Mesenchymal stem cell (in vitro differentiated cells and primary cell): ENCODE measurements at regions not wholly inside any gene's neighbourhood (a gene's known extent, or its start where the extent isn't known, plus 50 kb on each side); places are given as distances from the start of the nearest gene placed in this dataset.

Source experiments
- DNase-seq: peaks from one replicate; pipeline ENCODE4 v3.0.0-alpha.2; 2013
- H2AFZ ChIP-seq: one replicate; pipeline ENCODE4 v1.6.1; 2013; ENCODE audit warnings: low read depth, mild to moderate bottlenecking, control low read depth, inconsistent platforms, low read length, moderate library complexity
- H2AK5ac ChIP-seq: 2 replicates; pipeline ENCODE4 v1.6.1; 2013; ENCODE audit warnings: low read length, moderate library complexity, mild to moderate bottlenecking, inconsistent platforms; ENCODE audit not compliant: severe bottlenecking
- H2BK120ac ChIP-seq: one replicate; pipeline ENCODE4 v1.6.1; 2013; ENCODE audit warnings: low read depth, mild to moderate bottlenecking, inconsistent platforms, low read length, moderate library complexity
- H2BK12ac ChIP-seq, 2 experiments: one replicate each; pipeline ENCODE4 v1.6.1; 2013; ENCODE audit warnings: inconsistent platforms in 2 of 2, low read length in 2 of 2, mild to moderate bottlenecking in 2 of 2, moderate library complexity in 2 of 2, control low read depth in 1 of 2
- H2BK15ac ChIP-seq: one replicate; pipeline ENCODE4 v1.6.1; 2013; ENCODE audit warnings: mild to moderate bottlenecking, low read depth, inconsistent platforms; ENCODE audit not compliant: poor library complexity, severe bottlenecking
- H2BK5ac ChIP-seq: 2 replicates; pipeline ENCODE4 v1.6.1; 2013; ENCODE audit warnings: low read depth, mild to moderate bottlenecking, low read length, control low read depth, inconsistent platforms; ENCODE audit not compliant: poor library complexity, severe bottlenecking
- H3K14ac ChIP-seq, 2 experiments: one replicate each; pipeline ENCODE4 v1.6.1; 2013; ENCODE audit warnings: inconsistent platforms in 2 of 2, low read length in 2 of 2, control low read depth in 1 of 2, mild to moderate bottlenecking in 1 of 2, moderate library complexity in 1 of 2
- H3K18ac ChIP-seq, 2 experiments: one replicate each; pipeline ENCODE4 v1.6.1; 2013; ENCODE audit warnings: inconsistent platforms in 2 of 2, low read length in 2 of 2, control low read depth in 1 of 2, low read depth in 1 of 2, mild to moderate bottlenecking in 1 of 2
- H3K23ac ChIP-seq, 2 experiments: one replicate each; pipeline ENCODE4 v1.6.1; 2013; ENCODE audit warnings: inconsistent platforms in 2 of 2, low read length in 2 of 2, mild to moderate bottlenecking in 2 of 2, moderate library complexity in 2 of 2, control low read depth in 1 of 2
- H3K27ac ChIP-seq: 2 replicates; pipeline ENCODE4 v1.5.1; 2013; ENCODE audit warnings: mild to moderate bottlenecking, moderate library complexity, low read length, control low read depth, inconsistent platforms; ENCODE audit not compliant: poor library complexity, severe bottlenecking
- H3K27me3 ChIP-seq, 2 experiments: 2 replicates each; pipeline versions ENCODE4 v1.6.1 to v1.7.0; 2013; ENCODE audit warnings: low read length in 2 of 2, mild to moderate bottlenecking in 2 of 2, moderate library complexity in 2 of 2, control low read depth in 1 of 2, inconsistent platforms in 1 of 2; ENCODE audit not compliant: control insufficient read depth in 1 of 2, insufficient read depth in 1 of 2
- H3K36me3 ChIP-seq, 2 experiments: 2 replicates each; pipeline versions ENCODE4 v1.6.1 to v1.7.0; 2013; ENCODE audit warnings: low read length in 2 of 2, control low read depth in 1 of 2, inconsistent platforms in 1 of 2, low read depth in 1 of 2, mild to moderate bottlenecking in 1 of 2; ENCODE audit not compliant: insufficient read depth in 2 of 2, control insufficient read depth in 1 of 2
- H3K4ac ChIP-seq, 2 experiments: one replicate each; pipeline ENCODE4 v1.6.1; 2013; ENCODE audit warnings: inconsistent platforms in 2 of 2, low read length in 2 of 2, mild to moderate bottlenecking in 2 of 2, moderate library complexity in 2 of 2, control low read depth in 1 of 2, low read depth in 1 of 2
- H3K4me1 ChIP-seq: 2 replicates; pipeline ENCODE4 v1.6.1; 2013; ENCODE audit warnings: low read depth, low read length, control low read depth; ENCODE audit not compliant: control insufficient read depth, insufficient read depth
- H3K4me2 ChIP-seq: 2 replicates; pipeline ENCODE4 v1.6.1; 2013; ENCODE audit warnings: low read length, mild to moderate bottlenecking, inconsistent platforms; ENCODE audit not compliant: poor library complexity, severe bottlenecking
- H3K4me3 ChIP-seq, 2 experiments: 2 replicates each; pipeline versions ENCODE4 v1.5.1 to v1.7.0; 2013; ENCODE audit warnings: low read length in 2 of 2, mild to moderate bottlenecking in 2 of 2, control low read depth in 1 of 2, low read depth in 1 of 2; ENCODE audit not compliant: insufficient read depth in 1 of 2
- H3K79me1 ChIP-seq: replicated peaks from 2 replicates; pipeline ENCODE4 v1.6.1; 2013; ENCODE audit warnings: mild to moderate bottlenecking, control low read depth, low read length, inconsistent platforms; ENCODE audit not compliant: poor library complexity, severe bottlenecking
- H3K9ac ChIP-seq: 2 replicates; pipeline ENCODE4 v1.7.0; 2013; ENCODE audit warnings: mild to moderate bottlenecking, low read length, moderate library complexity
- H3K9me3 ChIP-seq: 2 replicates; pipeline ENCODE4 v1.7.0; 2013; ENCODE audit warnings: mild to moderate bottlenecking, low read length; ENCODE audit not compliant: control insufficient read depth
- H4K8ac ChIP-seq: one replicate; pipeline ENCODE4 v1.6.1; 2013; ENCODE audit warnings: inconsistent platforms, mild to moderate bottlenecking, low read length, moderate library complexity
- H4K91ac ChIP-seq: one replicate; pipeline ENCODE4 v1.6.1; 2013; ENCODE audit warnings: mild to moderate bottlenecking, low read length, inconsistent platforms
- WGBS: methylation state at CpG from one replicate; pipeline ENCODE4 v1.1.7; 2013; ENCODE audit warnings: mixed read lengths; 5-methylcytosine and 5-hydroxymethylcytosine counted together

GRCh38 chr1:172821609-172822274 lies 162.8 kb downstream of the FASLG start:
- Histone ChIP-seq H2BK120ac (peak overlapping the region; percentile 22), H2BK15ac (no peak overlapping the region), H3K36me3 (no peaks in the 10 kb centered on the region), H3K27ac (no peak overlapping the region), H3K27me3 (peaks cover 0 to 4% of the 10 kb centered on the region in 2 experiments), H3K4me2 (no peak overlapping the region), H3K4me1 (peaks cover 3% of the 10 kb centered on the region), H3K9me3 (no peaks in the 10 kb centered on the region), H2BK12ac (peak overlapping the region; percentile 60 to 88), H3K14ac (peak overlapping the region in 1 of 2 experiments; percentile 46), H3K9ac (no peak overlapping the region), H3K23ac (no peak overlapping the region), H3K4ac (peak overlapping the region; percentile 25 to 95), H3K4me3 (no peak overlapping the region), H2BK5ac (no peak overlapping the region), H4K8ac (peak overlapping the region; percentile 69), H3K79me1 (no peaks in the 10 kb centered on the region), H4K91ac (peak overlapping the region; percentile 77), H2AK5ac (no peak overlapping the region), H3K18ac (peak overlapping the region; percentile 93 to 95), H2AFZ (no peak overlapping the region)
- WGBS, result 100% methylated on average over 1 of the region's 1 CpG
- DNase-seq, result peak; percentile 87

DNA sequence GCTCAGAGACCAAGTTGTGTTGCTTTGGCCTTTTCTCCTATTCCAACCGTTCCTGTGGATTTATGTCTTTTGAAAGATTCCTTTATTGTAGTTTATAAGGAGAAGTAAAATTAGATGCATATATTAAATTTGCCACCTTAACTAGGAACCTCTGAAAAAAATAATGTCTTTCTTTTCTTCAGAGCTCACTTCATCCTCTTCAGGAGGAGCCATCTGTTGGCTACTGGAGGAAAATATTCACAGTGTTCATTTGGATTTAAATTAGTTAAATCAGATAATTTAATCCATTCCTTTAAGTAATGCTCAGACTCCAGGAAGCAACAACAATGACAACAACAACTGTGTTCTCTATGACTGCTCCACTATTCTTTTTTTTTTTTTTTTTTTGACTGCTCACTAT lies 164.0 kb downstream of the FASLG start:
- no peak overlapping the region for H2AFZ ChIP-seq
- no peak overlapping the region for H3K23ac ChIP-seq
- H2BK15ac ChIP-seq, result no peak overlapping the region
- no peaks in the 10 kb centered on the region for H3K79me1 ChIP-seq
- peak overlapping the region in 1 of 2 experiments; percentile 62 for H3K4ac ChIP-seq
- H2BK120ac ChIP-seq, result peak overlapping the region; percentile 29
- H2BK12ac ChIP-seq, result peak overlapping the region; percentile 94 to 96
- H3K9me3 ChIP-seq, result no peaks in the 10 kb centered on the region
- no peak overlapping the region for H3K9ac ChIP-seq
- no peak overlapping the region for H3K27ac ChIP-seq
- no peak for DNase-seq
- H3K4me2 ChIP-seq, result no peak overlapping the region
- no peak overlapping the region for H2BK5ac ChIP-seq
- H3K27me3 ChIP-seq, result no peaks in the 10 kb centered on the region
- peak overlapping the region; percentile 21 for H4K8ac ChIP-seq
- no peak overlapping the region for H3K4me3 ChIP-seq
- no peak overlapping the region for H3K14ac ChIP-seq
- H3K36me3 ChIP-seq, result no peaks in the 10 kb centered on the region
- no CpG with 5 or more reads among the region's 1 CpG for WGBS
- no peak overlapping the region for H2AK5ac ChIP-seq
- no peak overlapping the region for H4K91ac ChIP-seq
- peaks cover 3% of the 10 kb centered on the region for H3K4me1 ChIP-seq
- peak overlapping the region; percentile 34 to 88 for H3K18ac ChIP-seq

GRCh38 chr1:172823534-172823933 lies 164.6 kb downstream of the FASLG start:
- Histone ChIP-seq H3K27ac (peak overlapping the region; percentile 58), H3K4me1 (peaks cover 3% of the 10 kb centered on the region), H4K91ac (peak overlapping the region; percentile 88), H3K36me3 (no peaks in the 10 kb centered on the region), H4K8ac (peak overlapping the region; percentile 81), H3K18ac (peak overlapping the region; percentile 90 to 91), H3K4me3 (no peak overlapping the region), H2AFZ (no peak overlapping the region), H2AK5ac (peak overlapping the region; percentile 84), H3K27me3 (no peaks in the 10 kb centered on the region), H3K23ac (no peak overlapping the region), H3K9me3 (no peaks in the 10 kb centered on the region), H2BK5ac (no peak overlapping the region), H2BK12ac (peak overlapping the region; percentile 70 to 88), H3K79me1 (no peaks in the 10 kb centered on the region), H3K4ac (peak overlapping the region; percentile 84 to 87), H2BK15ac (no peak overlapping the region), H3K9ac (no peak overlapping the region), H3K4me2 (no peak overlapping the region), H3K14ac (peak overlapping the region in 1 of 2 experiments; percentile 61), H2BK120ac (peak overlapping the region; percentile 97)
- peak; percentile 73 for DNase-seq

DNA sequence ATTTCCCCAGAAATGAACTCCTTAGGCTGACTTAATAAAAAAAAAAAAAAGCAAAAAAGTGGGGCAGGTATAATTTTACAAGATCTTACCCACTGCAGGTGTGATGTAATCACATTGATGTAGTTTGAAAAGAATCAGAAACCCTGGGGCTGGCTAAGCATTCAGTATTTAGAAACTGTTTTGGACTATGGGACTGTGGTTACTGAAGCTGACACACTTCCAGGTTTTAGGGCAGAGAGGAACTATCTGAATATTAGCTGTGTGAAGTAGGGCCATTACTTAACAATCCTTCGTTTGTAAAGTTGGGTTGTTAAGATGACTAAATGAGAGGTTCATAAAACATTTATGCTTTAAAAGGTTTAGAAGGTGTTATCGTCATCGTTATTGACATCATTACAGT lies 165.3 kb downstream of the FASLG start:
- H2BK120ac ChIP-seq, result no peak overlapping the region
- H3K79me1 ChIP-seq, result no peaks in the 10 kb centered on the region
- no peak overlapping the region for H2AFZ ChIP-seq
- no peak overlapping the region for H3K4me3 ChIP-seq
- 85% methylated on average over 3 of the region's 3 CpGs for WGBS
- no peak overlapping the region for H3K27ac ChIP-seq
- H4K8ac ChIP-seq, result no peak overlapping the region
- H3K4me2 ChIP-seq, result no peak overlapping the region
- no peak overlapping the region for H3K23ac ChIP-seq
- H2AK5ac ChIP-seq, result no peak overlapping the region
- peak overlapping the region in 1 of 2 experiments; percentile 46 for H3K4ac ChIP-seq
- no peaks in the 10 kb centered on the region for H3K27me3 ChIP-seq
- no peak overlapping the region for H3K14ac ChIP-seq
- DNase-seq, result no peak
- H2BK12ac ChIP-seq, result peak overlapping the region in 1 of 2 experiments; percentile 92
- H3K9ac ChIP-seq, result no peak overlapping the region
- no peaks in the 10 kb centered on the region for H3K36me3 ChIP-seq
- H4K91ac ChIP-seq, result no peak overlapping the region
- H2BK5ac ChIP-seq, result no peak overlapping the region
- H3K18ac ChIP-seq, result peak overlapping the region in 1 of 2 experiments; percentile 77
- peaks cover 3% of the 10 kb centered on the region for H3K4me1 ChIP-seq
- no peak overlapping the region for H2BK15ac ChIP-seq
- H3K9me3 ChIP-seq, result no peaks in the 10 kb centered on the region
